Panc1 (cell line): ENCODE measurements at regions not wholly inside any gene's neighbourhood (a gene's known extent, or its start where the extent isn't known, plus 50 kb on each side); places are given as distances from the start of the nearest gene placed in this dataset.

Experiments used
- ATAC-seq: fragments of 200-7000 bp; cut with Tn5 transposase; 2 replicates; pipeline ENCODE4 v1.9.1; 2020; ENCODE audit warnings: mild to moderate bottlenecking, moderate library complexity
- BruUV-seq: library from RNA; stranded (reverse); fragments of 400-500 nt; replicated peaks from 2 replicates; lab custom pipeline; 2021; lab: Mats Ljungman, UMichigan
- CTCF ChIA-PET: fragments of 300-600 bp; sonication (Branson Sonifier 250); formaldehyde crosslinking; loops from one replicate; lab custom pipeline; 2022; ENCODE audit warnings: antibody characterized with exemption; lab: Charles Lee
- POLR2A ChIA-PET: fragments of 300-600 bp; sonication (Branson Sonifier 250); formaldehyde crosslinking; loops from one replicate; lab custom pipeline; 2022; ENCODE audit warnings: antibody characterized with exemption; lab: Charles Lee
- DNase-seq: peaks from one replicate; pipeline ENCODE4 v3.0.0-alpha.2; 2010; ENCODE audit warnings: low read depth, low spot score
- H3K27ac ChIP-seq: 2 replicates; pipeline ENCODE4 v1.5.1; 2011; ENCODE audit warnings: mild to moderate bottlenecking, low read length, inconsistent platforms
- H3K27me3 ChIP-seq: fragments of 200-500 bp; sonication (Bioruptor generic); 2 replicates; pipeline ENCODE4 v1.6.0; 2014; ENCODE audit warnings: low read length, inconsistent platforms; ENCODE audit not compliant: control insufficient read depth, insufficient read depth
- H3K36me3 ChIP-seq: fragments of 200-500 bp; sonication (Bioruptor generic); 2 replicates; pipeline ENCODE4 v1.5.1; 2014; ENCODE audit warnings: inconsistent platforms, mild to moderate bottlenecking, low read length, moderate library complexity; ENCODE audit not compliant: control insufficient read depth, insufficient read depth
- H3K4me1 ChIP-seq: 2 replicates; pipeline ENCODE4 v1.5.1; 2011; ENCODE audit warnings: inconsistent platforms, mild to moderate bottlenecking, low read length, moderate library complexity; ENCODE audit not compliant: control insufficient read depth, insufficient read depth
- H3K4me3 ChIP-seq, 2 experiments: 2 replicates each; pipeline ENCODE4 v1.5.1; 2011 to 2012; ENCODE audit warnings: low read depth in 2 of 2, low read length in 2 of 2, mild to moderate bottlenecking in 2 of 2, inconsistent platforms in 1 of 2, moderate library complexity in 1 of 2
- H3K9me3 ChIP-seq: fragments of 200-500 bp; sonication (Bioruptor generic); 2 replicates; pipeline ENCODE4 v1.5.1; 2014; ENCODE audit warnings: low read depth, mild to moderate bottlenecking, inconsistent platforms, low read length, moderate library complexity; ENCODE audit not compliant: control insufficient read depth, insufficient read depth
- CTCF ChIP-seq: fragments of 450-650 bp; IDR thresholded peaks from 2 replicates; pipeline ENCODE4 v1.5.1; 2017; ENCODE audit warnings: mild to moderate bottlenecking
- POLR2AphosphoS5 ChIP-seq: IDR thresholded peaks from 2 replicates; pipeline ENCODE4 v1.6.1; 2012; ENCODE audit warnings: mild to moderate bottlenecking, low read depth, low read length, moderate library complexity
- REST ChIP-seq, 2 experiments: IDR thresholded peaks; 2 replicates each; pipeline ENCODE4 v1.6.1; 2011 to 2012; ENCODE audit warnings: low read depth in 2 of 2, control low read depth in 1 of 2, low read length in 1 of 2, mild to moderate bottlenecking in 1 of 2, moderate library complexity in 1 of 2; ENCODE audit not compliant: insufficient read depth in 1 of 2
- SIN3A ChIP-seq: IDR thresholded peaks from 2 replicates; pipeline ENCODE4 v1.6.1; 2012; ENCODE audit warnings: low read depth, mild to moderate bottlenecking, low read length, moderate library complexity, borderline replicate concordance; ENCODE audit not compliant: insufficient read depth
- TCF7L2 ChIP-seq: IDR thresholded peaks from 2 replicates; pipeline ENCODE4 v1.6.1; 2011; ENCODE audit warnings: mild to moderate bottlenecking, low read depth, low read length, inconsistent platforms
- in situ Hi-C: cut with HindIII; loops from 2 replicates; pipeline ENCODE4 v1.10.0; 2016; ENCODE audit warnings: low sequenced_read_pairs, low pct_unique_long_range_greater_than_20kb
- intact Hi-C: fragments of 100-400 bp; cut with micrococcal nuclease; formaldehyde crosslinking; loops from one replicate; pipeline ENCODE4 v1.10.0; 2022; ENCODE audit not compliant: unreplicated experiment

GRCh38 chr5:63118221-63118620, 539.6 kb downstream of the LRRC70 start:
- Histone ChIP-seq H3K4me3 (no peak overlapping the region), H3K27me3 (no peaks in the 10 kb centered on the region), H3K27ac (no peak overlapping the region), H3K9me3 (no peaks in the 10 kb centered on the region), H3K4me1 (no peaks in the 10 kb centered on the region), H3K36me3 (no peaks in the 10 kb centered on the region)
- intact Hi-C loops (no loop called here), in situ Hi-C loops (no loop called here)
- ATAC-seq: no peak
- no peak for DNase-seq
- POLR2A ChIA-PET: no interaction called here
- TF ChIP-seq TCF7L2: no peak
- no peak for TF ChIP-seq CTCF
- no peak for TF ChIP-seq POLR2AphosphoS5
- no peak for TF ChIP-seq REST (IDR thresholded peaks at IDR 0.05; ENCODE audit: insufficient read depth in 1 of 2, low read depth in 2 of 2, low read length in 1 of 2)
- TF ChIP-seq SIN3A: no peak
- CTCF ChIA-PET: no interaction called here
- no TSS peak for BruUV-seq

GRCh38 chr5:63111891-63112290, 533.3 kb downstream of the LRRC70 start:
- no peak for TF ChIP-seq CTCF
- no peak for TF ChIP-seq SIN3A
- TF ChIP-seq TCF7L2: no peak
- TF ChIP-seq REST (IDR thresholded peaks at IDR 0.05; ENCODE audit: insufficient read depth in 1 of 2, low read depth in 2 of 2, low read length in 1 of 2): no peak
- TF ChIP-seq POLR2AphosphoS5: no peak
- H3K36me3 ChIP-seq: no peaks in the 10 kb centered on the region
- CTCF ChIA-PET: no interaction called here
- ATAC-seq (no peak), DNase-seq (no peak)
- POLR2A ChIA-PET: no interaction called here
- intact Hi-C loops: no loop called here
- no peak overlapping the region for H3K4me3 ChIP-seq
- no peaks in the 10 kb centered on the region for H3K9me3 ChIP-seq
- in situ Hi-C loops: no loop called here
- no peaks in the 10 kb centered on the region for H3K27me3 ChIP-seq
- BruUV-seq: no TSS peak
- H3K27ac ChIP-seq: no peak overlapping the region
- no peaks in the 10 kb centered on the region for H3K4me1 ChIP-seq
